ENCODE measurements at regions not wholly inside any gene's neighbourhood (a gene's known extent, or its start where the extent isn't known, plus 50 kb on each side); places are given as distances from the start of the nearest gene placed in this dataset.
"Not testable (repeated sequence)": the region's sequence is repeated elsewhere in the genome, so short reads cannot be mapped to it uniquely, and the experiment has no call there.

DNA sequence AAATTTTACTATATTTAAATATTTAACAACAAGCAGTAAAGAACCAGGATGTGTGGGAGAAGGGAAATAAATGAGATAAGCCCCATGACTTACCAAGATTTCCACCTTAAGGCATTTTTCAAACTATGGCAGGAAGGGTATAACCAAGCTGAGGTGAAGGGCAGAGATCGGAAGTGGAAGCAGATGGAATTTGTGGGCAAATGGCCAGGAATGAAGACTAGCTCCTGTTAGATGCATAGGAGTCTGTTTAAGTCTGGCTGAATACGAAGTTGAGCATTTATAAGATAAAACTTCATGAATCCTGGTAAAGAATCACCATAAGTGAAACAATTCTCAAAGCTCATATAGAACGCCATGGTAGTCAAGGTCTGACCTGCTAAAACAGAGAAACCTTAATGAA is 163.5 kb downstream of the DIO2 start:
- Histone ChIP-seq H3K4me3 (no peak overlapping the region), H3K4me1 (no peaks in the 10 kb centered on the region), H3K36me3 (no peaks in the 10 kb centered on the region), H3K27ac (no peak overlapping the region), H3K9me3 (no peaks in the 10 kb centered on the region), H3K27me3 (no peaks in the 10 kb centered on the region)
- DNase-seq: no peak
- no peak for TF ChIP-seq POLR2A (IDR thresholded peaks at IDR 0.05)

DNA sequence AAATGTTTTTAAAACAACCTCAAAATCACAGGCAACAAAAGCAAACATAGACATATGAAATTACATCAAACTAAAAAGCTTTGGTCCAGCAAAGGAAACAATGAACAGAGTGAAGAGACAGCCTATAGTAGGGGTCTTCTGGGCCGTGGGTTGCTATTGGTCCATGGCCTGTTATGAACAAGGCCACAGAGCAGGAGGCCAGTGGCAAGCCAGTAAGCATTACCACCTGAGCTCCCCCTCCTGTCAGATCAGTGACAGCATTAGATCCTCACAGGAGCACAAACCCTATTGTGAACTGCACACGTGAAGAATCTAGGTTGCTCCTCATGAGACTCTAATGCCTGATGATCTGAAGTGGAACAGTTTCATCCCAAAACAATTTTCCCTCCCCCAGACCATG is 174.0 kb downstream of the DIO2 start:
- DNase-seq: no peak
- Histone ChIP-seq H3K27me3 (no peaks in the 10 kb centered on the region), H3K36me3 (no peaks in the 10 kb centered on the region), H3K4me1 (no peaks in the 10 kb centered on the region), H3K9me3 (no peaks in the 10 kb centered on the region), H3K27ac (no peak overlapping the region), H3K4me3 (no peak overlapping the region)
- no peak for TF ChIP-seq POLR2A (IDR thresholded peaks at IDR 0.05)
- TF ChIP-seq, protein P1, sequence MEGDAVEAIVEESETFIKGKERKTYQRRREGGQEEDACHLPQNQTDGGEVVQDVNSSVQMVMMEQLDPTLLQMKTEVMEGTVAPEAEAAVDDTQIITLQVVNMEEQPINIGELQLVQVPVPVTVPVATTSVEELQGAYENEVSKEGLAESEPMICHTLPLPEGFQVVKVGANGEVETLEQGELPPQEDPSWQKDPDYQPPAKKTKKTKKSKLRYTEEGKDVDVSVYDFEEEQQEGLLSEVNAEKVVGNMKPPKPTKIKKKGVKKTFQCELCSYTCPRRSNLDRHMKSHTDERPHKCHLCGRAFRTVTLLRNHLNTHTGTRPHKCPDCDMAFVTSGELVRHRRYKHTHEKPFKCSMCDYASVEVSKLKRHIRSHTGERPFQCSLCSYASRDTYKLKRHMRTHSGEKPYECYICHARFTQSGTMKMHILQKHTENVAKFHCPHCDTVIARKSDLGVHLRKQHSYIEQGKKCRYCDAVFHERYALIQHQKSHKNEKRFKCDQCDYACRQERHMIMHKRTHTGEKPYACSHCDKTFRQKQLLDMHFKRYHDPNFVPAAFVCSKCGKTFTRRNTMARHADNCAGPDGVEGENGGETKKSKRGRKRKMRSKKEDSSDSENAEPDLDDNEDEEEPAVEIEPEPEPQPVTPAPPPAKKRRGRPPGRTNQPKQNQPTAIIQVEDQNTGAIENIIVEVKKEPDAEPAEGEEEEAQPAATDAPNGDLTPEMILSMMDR (IDR thresholded peaks at IDR 0.05): no peak

DNA sequence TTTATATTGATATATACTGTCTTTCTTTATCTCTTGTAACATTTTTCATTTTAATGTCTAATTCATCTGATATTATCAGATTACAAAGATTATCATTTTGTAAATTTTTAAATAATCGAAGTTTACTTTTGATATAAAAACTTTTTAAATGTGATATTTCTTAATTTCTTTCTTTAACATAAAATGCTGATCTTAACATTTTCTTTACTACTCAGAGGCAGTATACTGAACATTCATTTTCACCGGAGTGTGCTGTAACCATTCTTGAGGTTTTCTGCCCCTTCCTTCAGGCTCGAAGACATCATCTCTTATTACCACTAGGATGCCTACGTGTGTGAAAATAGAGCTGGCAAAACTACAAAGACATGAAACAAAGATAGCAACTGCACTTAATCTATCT is 186.9 kb downstream of the DIO2 start:
- Histone ChIP-seq H3K27me3 (no peaks in the 10 kb centered on the region), H3K4me1 (no peaks in the 10 kb centered on the region), H3K4me3 (no peak overlapping the region), H3K9me3 (no peaks in the 10 kb centered on the region), H3K27ac (no peak overlapping the region), H3K36me3 (no peaks in the 10 kb centered on the region)
- no peak for DNase-seq
- TF ChIP-seq POLR2A (IDR thresholded peaks at IDR 0.05): no peak
- TF ChIP-seq, protein P1 (IDR thresholded peaks at IDR 0.05): no peak

DNA sequence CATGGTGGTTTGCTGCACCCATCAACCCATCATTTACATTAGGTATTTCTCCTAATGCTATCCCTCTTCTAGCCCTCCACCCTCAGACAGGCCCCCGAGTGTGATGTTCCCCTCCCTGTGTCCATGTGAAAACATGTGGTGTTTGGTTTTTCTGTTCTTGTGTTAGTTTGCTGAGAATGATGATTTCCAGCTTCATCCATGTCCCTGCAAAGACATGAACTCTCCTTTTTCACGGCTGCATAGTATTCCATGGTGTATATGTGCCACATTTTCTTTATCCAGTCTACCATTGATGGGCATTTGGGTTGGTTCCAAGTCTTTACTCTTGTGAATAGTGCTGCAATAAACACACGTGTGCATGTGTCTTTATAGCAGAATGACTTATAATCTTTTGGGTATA is 192.8 kb downstream of the DIO2 start:
- not testable (repeated sequence) for H3K9me3 ChIP-seq, H3K4me1 ChIP-seq, H3K27me3 ChIP-seq, H3K36me3 ChIP-seq, DNase-seq, H3K27ac ChIP-seq, H3K4me3 ChIP-seq

DNA sequence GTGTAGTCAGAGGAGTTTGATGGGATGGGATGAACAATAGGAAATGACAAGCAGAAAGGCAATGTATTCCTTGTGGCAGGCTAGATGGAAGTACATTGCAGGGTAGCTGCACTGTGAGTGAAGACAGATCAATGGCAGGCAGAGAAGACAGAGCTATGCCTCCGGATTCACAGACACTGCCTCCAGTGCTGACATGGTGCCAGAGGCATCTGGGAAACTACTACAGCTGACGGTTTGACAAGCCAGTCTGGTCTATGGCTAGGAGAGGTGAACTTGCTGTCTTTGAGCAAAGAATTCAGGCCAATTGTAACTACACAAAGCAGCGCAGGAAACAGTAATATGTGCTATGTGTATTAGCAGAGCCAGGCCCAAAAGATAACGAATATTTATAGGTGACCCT is 193.5 kb downstream of the DIO2 start:
- no peak overlapping the region for H3K4me3 ChIP-seq

DNA sequence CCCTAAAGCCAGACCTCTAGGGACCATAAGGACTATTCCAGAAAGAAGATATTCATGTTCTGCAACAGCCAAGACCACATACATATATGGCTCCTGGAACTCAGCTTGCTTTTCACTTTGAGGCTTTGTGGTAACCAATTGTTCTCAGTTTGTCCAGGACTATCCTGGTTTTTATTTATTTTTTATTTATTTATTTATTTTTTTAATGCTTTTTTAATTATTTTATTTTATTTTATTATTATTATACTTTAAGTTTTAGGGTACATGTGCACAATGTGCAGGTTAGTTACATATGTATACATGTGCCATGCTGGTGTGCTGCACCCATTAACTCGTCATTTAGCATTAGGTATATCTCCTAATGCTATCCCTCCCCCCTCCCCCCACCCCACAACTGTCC is 201.1 kb downstream of the DIO2 start:
- H3K36me3 ChIP-seq, H3K27ac ChIP-seq, H3K27me3 ChIP-seq, H3K4me3 ChIP-seq, H3K9me3 ChIP-seq, DNase-seq, H3K4me1 ChIP-seq: not testable (repeated sequence)

More for the DNA sequence above, 193.5 kb downstream of the DIO2 start:
- H3K9me3 ChIP-seq: no peaks in the 10 kb centered on the region
- no peak for DNase-seq
- H3K27ac ChIP-seq: no peak overlapping the region
- no peaks in the 10 kb centered on the region for H3K4me1 ChIP-seq
- H3K36me3 ChIP-seq: no peaks in the 10 kb centered on the region
- no peaks in the 10 kb centered on the region for H3K27me3 ChIP-seq
- TF ChIP-seq, protein P1 (IDR thresholded peaks at IDR 0.05): no peak
- TF ChIP-seq POLR2A (IDR thresholded peaks at IDR 0.05): no peak

DNA sequence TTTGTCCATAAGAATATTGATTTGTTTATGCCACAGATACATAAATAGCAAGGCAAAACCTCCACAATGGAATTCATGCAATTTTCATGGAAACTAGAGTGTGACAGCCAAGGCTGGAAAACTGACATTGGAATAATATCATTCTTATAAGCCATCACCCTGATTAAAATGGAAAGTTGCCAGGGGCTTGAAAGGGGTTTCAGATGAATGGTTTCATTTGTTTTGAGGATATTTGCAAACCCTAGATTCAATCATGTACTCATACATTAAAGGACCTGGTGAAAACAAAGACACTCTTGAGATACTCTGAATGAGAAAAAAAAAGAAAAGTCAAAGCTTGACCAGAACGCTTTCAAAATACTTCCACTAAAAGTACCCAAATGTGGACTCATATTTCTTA is 205.7 kb downstream of the DIO2 start:
- DNase-seq: no peak
- no peaks in the 10 kb centered on the region for H3K9me3 ChIP-seq
- H3K27ac ChIP-seq: no peak overlapping the region
- no peak for TF ChIP-seq POLR2A (IDR thresholded peaks at IDR 0.05)
- TF ChIP-seq, protein P1 (IDR thresholded peaks at IDR 0.05): no peak
- H3K4me3 ChIP-seq: no peak overlapping the region
- H3K36me3 ChIP-seq: no peaks in the 10 kb centered on the region
- H3K4me1 ChIP-seq: no peaks in the 10 kb centered on the region
- no peaks in the 10 kb centered on the region for H3K27me3 ChIP-seq

All from Peyer's patch (tissue), 4 donors.